Astrocyte of the spinal cord (primary cell): ENCODE measurements at regions not wholly inside any gene's neighbourhood (a gene's known extent, or its start where the extent isn't known, plus 50 kb on each side); places are given as distances from the start of the nearest gene placed in this dataset.

ENCODE experiments used
- DNase-seq: peaks from one replicate; pipeline ENCODE4 v3.0.0; 2011; ENCODE audit warnings: low read depth, low spot score
- H3K4me3 ChIP-seq: 2 replicates; pipeline ENCODE4 v1.5.1; 2011; ENCODE audit warnings: low read depth, mild to moderate bottlenecking, low read length, moderate library complexity
- in situ Hi-C: cut with HindIII; loops from 2 replicates; pipeline ENCODE4 v1.10.0; 2017; ENCODE audit warnings: low sequenced_read_pairs
- TF ChIP-seq, protein P1 (sequence below): IDR thresholded peaks from 2 replicates; pipeline ENCODE4 v1.5.1; 2012; ENCODE audit warnings: low read depth, mild to moderate bottlenecking, low read length, inconsistent platforms

DNA sequence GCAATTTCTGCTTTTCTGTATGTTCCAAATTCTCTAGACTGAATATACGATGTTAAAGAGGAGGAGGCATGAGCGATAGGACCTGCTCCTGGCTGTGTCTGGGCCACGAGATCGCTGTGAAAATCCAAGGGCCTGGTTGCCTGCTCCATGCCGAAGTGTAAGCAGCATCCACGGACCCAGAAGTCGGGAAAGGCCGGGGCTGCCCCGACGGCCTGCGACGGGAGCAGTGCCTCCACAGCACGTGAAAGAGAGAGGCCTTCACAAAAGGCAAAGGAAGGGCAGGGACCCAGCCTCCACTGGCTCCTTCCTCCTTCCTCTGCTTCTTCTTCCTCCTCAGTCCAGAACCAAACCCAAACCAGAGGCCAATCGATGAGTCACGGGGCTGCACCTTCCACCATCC lies 122.9 kb upstream of the MGMT start:
- DNase-seq, result no peak
- no peak overlapping the region for H3K4me3 ChIP-seq
- in situ Hi-C loops, result no loop called here
- TF ChIP-seq, protein P1, sequence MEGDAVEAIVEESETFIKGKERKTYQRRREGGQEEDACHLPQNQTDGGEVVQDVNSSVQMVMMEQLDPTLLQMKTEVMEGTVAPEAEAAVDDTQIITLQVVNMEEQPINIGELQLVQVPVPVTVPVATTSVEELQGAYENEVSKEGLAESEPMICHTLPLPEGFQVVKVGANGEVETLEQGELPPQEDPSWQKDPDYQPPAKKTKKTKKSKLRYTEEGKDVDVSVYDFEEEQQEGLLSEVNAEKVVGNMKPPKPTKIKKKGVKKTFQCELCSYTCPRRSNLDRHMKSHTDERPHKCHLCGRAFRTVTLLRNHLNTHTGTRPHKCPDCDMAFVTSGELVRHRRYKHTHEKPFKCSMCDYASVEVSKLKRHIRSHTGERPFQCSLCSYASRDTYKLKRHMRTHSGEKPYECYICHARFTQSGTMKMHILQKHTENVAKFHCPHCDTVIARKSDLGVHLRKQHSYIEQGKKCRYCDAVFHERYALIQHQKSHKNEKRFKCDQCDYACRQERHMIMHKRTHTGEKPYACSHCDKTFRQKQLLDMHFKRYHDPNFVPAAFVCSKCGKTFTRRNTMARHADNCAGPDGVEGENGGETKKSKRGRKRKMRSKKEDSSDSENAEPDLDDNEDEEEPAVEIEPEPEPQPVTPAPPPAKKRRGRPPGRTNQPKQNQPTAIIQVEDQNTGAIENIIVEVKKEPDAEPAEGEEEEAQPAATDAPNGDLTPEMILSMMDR, result no peak

DNA sequence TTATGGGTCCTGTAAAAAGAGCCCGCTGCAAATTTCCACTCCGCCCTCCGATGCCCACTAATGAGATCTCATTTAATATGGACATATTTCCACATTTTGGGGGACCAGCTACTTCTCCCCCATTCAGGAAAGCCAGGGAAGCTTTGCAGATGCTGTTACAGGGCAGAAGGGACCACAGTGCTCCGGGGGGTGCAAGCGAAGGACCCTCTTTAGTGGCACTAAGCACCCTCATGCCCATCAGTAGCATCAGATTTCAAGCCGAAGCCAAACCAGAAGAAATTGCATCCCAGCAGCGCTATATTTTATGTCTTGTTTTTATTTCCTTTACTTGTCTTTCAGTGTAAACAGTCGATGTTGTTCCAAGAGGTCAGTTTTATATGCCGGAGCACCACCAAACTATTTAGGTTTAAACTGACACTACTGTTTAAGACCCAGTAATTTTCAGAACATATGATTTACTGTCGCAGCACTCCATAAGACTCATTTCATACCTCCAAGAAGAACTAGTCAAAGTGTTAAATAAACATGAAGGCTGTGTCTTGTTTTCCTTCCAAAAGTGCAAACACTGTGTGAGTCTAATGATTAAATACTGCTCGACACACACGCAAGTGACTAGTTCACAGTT lies 122.2 kb upstream of the MGMT start:
- no peak overlapping the region for H3K4me3 ChIP-seq
- DNase-seq, result no peak
- TF ChIP-seq, protein P1, result no peak
- in situ Hi-C loops, result no loop called here

DNA sequence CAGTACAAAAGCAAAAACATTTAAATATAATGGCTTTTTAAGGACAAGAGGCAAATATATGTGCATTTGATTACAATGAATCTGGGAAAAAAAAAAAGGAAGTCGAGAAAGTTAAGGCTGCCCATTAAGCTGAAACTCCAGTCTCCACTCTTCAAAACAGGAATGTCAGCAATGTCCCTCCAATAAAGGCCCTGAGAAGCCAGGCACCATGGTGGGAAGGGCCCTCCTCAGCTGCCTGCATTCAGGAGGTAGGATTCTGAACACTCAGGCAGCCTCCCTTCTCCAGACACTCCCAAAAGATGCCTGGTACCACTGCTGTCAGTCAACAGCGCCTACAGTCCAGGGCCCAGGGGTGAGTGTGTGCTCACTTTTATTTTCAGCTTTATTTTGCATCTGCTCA lies 121.3 kb upstream of the MGMT start:
- TF ChIP-seq, protein P1, result no peak
- in situ Hi-C loops, result no loop called here
- H3K4me3 ChIP-seq, result no peak overlapping the region
- DNase-seq, result no peak

DNA sequence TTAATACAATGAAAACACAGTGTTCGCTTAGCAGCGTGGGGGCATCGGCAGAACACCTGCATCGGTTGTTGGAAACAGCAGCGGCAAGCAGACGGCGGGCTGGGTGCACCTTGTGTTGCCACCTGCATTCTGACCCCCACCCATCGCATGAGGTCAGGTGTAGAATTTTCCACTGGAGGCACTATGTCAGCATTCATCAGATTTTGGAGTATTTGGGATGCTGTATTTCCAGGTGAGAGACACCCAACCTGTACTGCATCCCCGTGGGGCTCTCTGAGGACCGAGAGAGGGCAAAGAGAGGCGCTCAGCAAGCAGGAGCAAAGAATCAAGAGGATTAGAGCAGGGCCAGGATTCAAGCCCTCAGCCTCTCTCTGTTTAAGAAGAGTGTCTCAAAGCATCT lies 116.4 kb upstream of the MGMT start:
- H3K4me3 ChIP-seq, result no peak overlapping the region
- TF ChIP-seq, protein P1, result no peak
- no peak for DNase-seq
- in situ Hi-C loops, result no loop called here

DNA sequence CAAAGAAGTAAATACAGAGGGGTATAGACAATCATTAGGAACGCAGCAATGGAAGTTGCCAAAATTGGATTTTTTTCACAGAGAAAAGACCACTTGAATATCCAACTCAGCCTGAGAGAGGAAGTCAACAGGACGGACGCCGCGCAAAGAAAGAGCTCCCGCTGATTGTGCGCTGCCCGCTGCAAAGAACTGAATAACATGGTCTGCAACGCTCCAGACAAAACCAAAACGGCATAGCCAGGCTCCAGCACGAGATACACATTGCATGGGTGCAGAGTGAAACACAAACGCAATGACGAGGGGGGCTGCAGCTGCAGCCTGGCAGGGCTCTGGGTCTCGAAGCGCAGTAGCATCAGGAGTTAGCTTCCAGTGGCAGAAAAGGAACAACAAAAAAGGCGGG lies 113.9 kb upstream of the MGMT start:
- no peak for DNase-seq
- TF ChIP-seq, protein P1, result no peak
- no peak overlapping the region for H3K4me3 ChIP-seq
- in situ Hi-C loops, result no loop called here

DNA sequence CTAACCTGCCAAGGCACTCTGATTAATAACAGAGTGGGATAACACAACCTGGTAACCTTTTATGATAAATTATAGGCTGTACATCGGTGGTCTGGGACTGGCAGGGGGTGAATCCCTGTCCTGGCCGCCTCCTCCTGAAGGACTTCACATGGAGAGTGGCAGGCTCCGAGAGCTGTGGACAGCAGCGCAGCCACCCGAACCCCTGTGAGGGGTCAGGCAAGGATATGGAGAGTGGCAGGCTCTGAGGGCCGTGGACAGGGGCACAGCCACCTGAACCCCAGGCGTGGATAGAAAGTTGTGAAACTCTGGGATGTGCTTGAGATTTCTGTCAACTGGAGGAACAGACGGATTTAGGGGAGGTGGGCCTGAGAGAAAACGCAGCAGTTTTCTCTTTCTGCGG lies 107.0 kb upstream of the MGMT start:
- TF ChIP-seq, protein P1, result no peak
- no peak for DNase-seq
- no peak overlapping the region for H3K4me3 ChIP-seq
- in situ Hi-C loops, result no loop called here
